Mucosa of rectum (tissue), 2 donors: ENCODE measurements at regions not wholly inside any gene's neighbourhood (a gene's known extent, or its start where the extent isn't known, plus 50 kb on each side); places are given as distances from the start of the nearest gene placed in this dataset.

Source experiments
- H3K27ac ChIP-seq, 2 donors: one replicate each; pipeline ENCODE4 v1.7.0; 2013; ENCODE audit warnings: inconsistent platforms in 2 of 2, low read depth in 2 of 2, low read length in 2 of 2
- H3K27me3 ChIP-seq, 2 donors: one replicate each; pipeline ENCODE4 v1.7.0; 2013; ENCODE audit warnings: low read length in 2 of 2; ENCODE audit not compliant: control insufficient read depth in 2 of 2, insufficient read depth in 2 of 2
- H3K36me3 ChIP-seq, 2 donors: one replicate each; pipeline ENCODE4 v1.7.0; 2013; ENCODE audit warnings: low read length in 2 of 2; ENCODE audit not compliant: control insufficient read depth in 2 of 2, insufficient read depth in 2 of 2
- H3K4me1 ChIP-seq, 2 donors: one replicate each; pipeline ENCODE4 v1.7.0; 2013; ENCODE audit warnings: low read length in 2 of 2, mild to moderate bottlenecking in 1 of 2; ENCODE audit not compliant: control insufficient read depth in 2 of 2, insufficient read depth in 2 of 2
- H3K4me3 ChIP-seq, 2 donors: one replicate each; pipeline ENCODE4 v1.7.0; 2013; ENCODE audit warnings: low read length in 2 of 2
- H3K9ac ChIP-seq, 2 donors: one replicate each; pipeline ENCODE4 v1.7.0; 2013; ENCODE audit warnings: low read length in 2 of 2, low read depth in 1 of 2, mild to moderate bottlenecking in 1 of 2
- H3K9me3 ChIP-seq, 2 donors: one replicate each; pipeline ENCODE4 v1.7.0; 2013; ENCODE audit warnings: low read length in 2 of 2; ENCODE audit not compliant: control insufficient read depth in 2 of 2
- donor health status: healthy.
- donor health status: Normal muscosa, but diverticular disease.

- no peaks in the 10 kb centered on the region for H3K27me3 ChIP-seq
- H3K9me3 ChIP-seq = no peaks in the 10 kb centered on the region
- H3K4me3 ChIP-seq = no peak overlapping the region
- H3K36me3 ChIP-seq = no peaks in the 10 kb centered on the region
- no peak overlapping the region for H3K27ac ChIP-seq
- H3K9ac ChIP-seq = no peak overlapping the region
- H3K4me1 ChIP-seq = no peaks in the 10 kb centered on the region
These were observed 222.0 kb upstream of the FN1 start for GRCh38 chr2:215657844-215658243.

GRCh38 chr2:215654148-215654819 lies 218.4 kb upstream of the FN1 start:
- Histone ChIP-seq H3K36me3 (no peaks in the 10 kb centered on the region), H3K4me1 (no peaks in the 10 kb centered on the region), H3K9ac (no peak overlapping the region), H3K4me3 (no peak overlapping the region), H3K27me3 (no peaks in the 10 kb centered on the region), H3K27ac (no peak overlapping the region), H3K9me3 (no peaks in the 10 kb centered on the region)

GRCh38 chr2:215653344-215654030 lies 217.6 kb upstream of the FN1 start:
- H3K27ac ChIP-seq = no peak overlapping the region
- no peaks in the 10 kb centered on the region for H3K36me3 ChIP-seq
- H3K9me3 ChIP-seq = no peaks in the 10 kb centered on the region
- no peaks in the 10 kb centered on the region for H3K27me3 ChIP-seq
- no peak overlapping the region for H3K4me3 ChIP-seq
- no peaks in the 10 kb centered on the region for H3K4me1 ChIP-seq
- H3K9ac ChIP-seq = no peak overlapping the region

- Histone ChIP-seq H3K9ac (no peak overlapping the region), H3K4me1 (no peaks in the 10 kb centered on the region), H3K36me3 (no peaks in the 10 kb centered on the region), H3K27me3 (no peaks in the 10 kb centered on the region), H3K4me3 (no peak overlapping the region), H3K9me3 (no peaks in the 10 kb centered on the region), H3K27ac (no peak overlapping the region)
These were observed 216.5 kb upstream of the FN1 start for GRCh38 chr2:215652388-215652787.

- no peak overlapping the region for H3K27ac ChIP-seq
- no peaks in the 10 kb centered on the region for H3K27me3 ChIP-seq
These were observed 215.5 kb upstream of the FN1 start for GRCh38 chr2:215651412-215651811.

GRCh38 chr2:215644233-215644897 lies 208.5 kb upstream of the FN1 start:
- no peaks in the 10 kb centered on the region for H3K9me3 ChIP-seq
- no peaks in the 10 kb centered on the region for H3K36me3 ChIP-seq
- H3K27me3 ChIP-seq = no peaks in the 10 kb centered on the region
- H3K4me3 ChIP-seq = no peak overlapping the region
- H3K4me1 ChIP-seq = no peaks in the 10 kb centered on the region
- H3K27ac ChIP-seq = no peak overlapping the region
- no peak overlapping the region for H3K9ac ChIP-seq

More at GRCh38 chr2:215651412-215651811, 215.5 kb upstream of the FN1 start:
- no peak overlapping the region for H3K9ac ChIP-seq
- no peak overlapping the region for H3K4me3 ChIP-seq
- no peaks in the 10 kb centered on the region for H3K4me1 ChIP-seq
- no peaks in the 10 kb centered on the region for H3K9me3 ChIP-seq
- H3K36me3 ChIP-seq = no peaks in the 10 kb centered on the region

GRCh38 chr2:215638687-215639086 lies 202.8 kb upstream of the FN1 start:
- no peak overlapping the region for H3K27ac ChIP-seq
- no peaks in the 10 kb centered on the region for H3K27me3 ChIP-seq
- H3K36me3 ChIP-seq = no peaks in the 10 kb centered on the region
- H3K4me1 ChIP-seq = no peaks in the 10 kb centered on the region
- no peaks in the 10 kb centered on the region for H3K9me3 ChIP-seq
- no peak overlapping the region for H3K4me3 ChIP-seq
- H3K9ac ChIP-seq = no peak overlapping the region

- Histone ChIP-seq H3K9me3 (peaks cover 0 to 3% of the 10 kb centered on the region in 2 donors), H3K27me3 (no peaks in the 10 kb centered on the region), H3K36me3 (no peaks in the 10 kb centered on the region), H3K4me3 (no peak overlapping the region), H3K27ac (no peak overlapping the region), H3K4me1 (no peaks in the 10 kb centered on the region), H3K9ac (no peak overlapping the region)
These were observed 201.8 kb upstream of the FN1 start for GRCh38 chr2:215637651-215638050.

- H3K36me3 ChIP-seq = no peaks in the 10 kb centered on the region
- no peaks in the 10 kb centered on the region for H3K27me3 ChIP-seq
- H3K9me3 ChIP-seq = peaks cover 0 to 3% of the 10 kb centered on the region in 2 donors
- no peak overlapping the region for H3K27ac ChIP-seq
- H3K9ac ChIP-seq = no peak overlapping the region
- H3K4me1 ChIP-seq = no peaks in the 10 kb centered on the region
- H3K4me3 ChIP-seq = no peak overlapping the region
These were observed 200.9 kb upstream of the FN1 start for GRCh38 chr2:215636816-215637215.

- H3K4me3 ChIP-seq = no peak overlapping the region
- no peak overlapping the region for H3K9ac ChIP-seq
- H3K36me3 ChIP-seq = no peaks in the 10 kb centered on the region
- no peaks in the 10 kb centered on the region for H3K4me1 ChIP-seq
- H3K27ac ChIP-seq = no peak overlapping the region
- peaks cover 0 to 5% of the 10 kb centered on the region in 2 donors for H3K9me3 ChIP-seq
- H3K27me3 ChIP-seq = no peaks in the 10 kb centered on the region
These were observed 199.9 kb upstream of the FN1 start for GRCh38 chr2:215635788-215636139.
